Neuron (in vitro differentiated cells): ENCODE measurements at regions not wholly inside any gene's neighbourhood (a gene's known extent, or its start where the extent isn't known, plus 50 kb on each side); places are given as distances from the start of the nearest gene placed in this dataset.
"Not testable (repeated sequence)": the region's sequence is repeated elsewhere in the genome, so short reads cannot be mapped to it uniquely, and the experiment has no call there.

Experiments used
- H2AFZ ChIP-seq: one replicate; pipeline ENCODE4 v1.6.1; 2013; ENCODE audit warnings: low read depth, mild to moderate bottlenecking, inconsistent platforms, low read length, moderate library complexity
- H3K27me3 ChIP-seq: one replicate; pipeline ENCODE4 v1.6.1; 2013; ENCODE audit warnings: low read length; ENCODE audit not compliant: insufficient read depth
- H3K36me3 ChIP-seq: one replicate; pipeline ENCODE4 v1.6.1; 2013; ENCODE audit warnings: low read length; ENCODE audit not compliant: insufficient read depth
- H3K4me1 ChIP-seq: one replicate; pipeline ENCODE4 v1.6.1; 2013; ENCODE audit warnings: low read length; ENCODE audit not compliant: insufficient read depth
- H3K4me3 ChIP-seq: 2 replicates; pipeline ENCODE4 v1.5.1; 2013; ENCODE audit warnings: mild to moderate bottlenecking, low read length, moderate library complexity
- H3K9me3 ChIP-seq: one replicate; pipeline ENCODE4 v1.6.1; 2013; ENCODE audit warnings: low read length

- H2AFZ ChIP-seq: no peak overlapping the region
- H3K36me3 ChIP-seq: no peaks in the 10 kb centered on the region
- H3K4me3 ChIP-seq: no peak overlapping the region
- H3K4me1 ChIP-seq: no peaks in the 10 kb centered on the region
- H3K9me3 ChIP-seq: peaks cover 4% of the 10 kb centered on the region
- peaks cover 38% of the 10 kb centered on the region for H3K27me3 ChIP-seq
Observed at GRCh38 chr3:20395692-20396091, 209.7 kb upstream of the SGO1 start.

DNA sequence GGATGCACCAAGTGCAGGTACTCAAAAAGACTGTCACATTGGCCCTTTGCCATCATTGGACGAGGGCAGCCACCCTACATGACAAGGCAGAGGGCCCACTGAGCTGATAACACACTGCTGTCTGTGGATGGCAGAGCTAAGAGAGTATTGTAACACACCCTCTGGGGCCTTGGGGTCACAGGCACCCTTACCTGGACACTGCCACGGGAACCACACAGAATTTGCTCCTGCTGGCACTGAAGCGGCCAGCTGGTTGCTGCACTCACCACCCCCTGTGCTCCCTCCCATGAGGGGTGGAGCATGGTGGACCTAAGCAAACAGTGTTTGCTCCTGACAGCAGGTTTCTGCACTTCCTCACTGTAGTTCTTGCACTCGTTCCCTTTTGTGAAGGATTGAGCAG, 208.2 kb upstream of the SGO1 start:
- H3K9me3 ChIP-seq: peaks cover 4% of the 10 kb centered on the region
- H3K27me3 ChIP-seq: peaks cover 26% of the 10 kb centered on the region
- no peak overlapping the region for H3K4me3 ChIP-seq
- H3K4me1 ChIP-seq: no peaks in the 10 kb centered on the region
- no peaks in the 10 kb centered on the region for H3K36me3 ChIP-seq
- no peak overlapping the region for H2AFZ ChIP-seq

GRCh38 chr3:20391644-20392043, 205.6 kb upstream of the SGO1 start:
- peaks cover 4% of the 10 kb centered on the region for H3K9me3 ChIP-seq
- no peaks in the 10 kb centered on the region for H3K4me1 ChIP-seq
- H3K36me3 ChIP-seq: no peaks in the 10 kb centered on the region
- no peak overlapping the region for H2AFZ ChIP-seq
- H3K4me3 ChIP-seq: no peak overlapping the region
- H3K27me3 ChIP-seq: peaks cover 22% of the 10 kb centered on the region

DNA sequence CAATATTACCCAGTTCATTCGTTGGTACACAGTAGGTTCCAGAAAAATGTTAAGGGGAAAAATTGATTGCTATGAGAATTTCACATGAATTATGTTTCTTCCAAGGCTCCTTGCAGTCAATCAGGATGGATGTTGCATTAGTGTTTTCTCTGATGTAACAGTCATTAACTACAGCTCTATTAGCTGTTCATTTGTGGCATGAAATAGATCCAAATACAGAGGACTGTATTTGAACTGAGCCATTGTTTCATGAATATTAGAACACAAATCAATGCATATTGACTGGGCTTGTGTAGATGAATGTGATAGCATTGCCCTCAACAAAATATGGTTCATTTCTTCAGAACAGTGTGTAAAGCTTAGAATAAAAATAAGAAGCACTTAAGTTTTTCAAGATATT, 203.0 kb upstream of the SGO1 start:
- Histone ChIP-seq H3K36me3 (no peaks in the 10 kb centered on the region), H2AFZ (no peak overlapping the region), H3K27me3 (no peaks in the 10 kb centered on the region)

DNA sequence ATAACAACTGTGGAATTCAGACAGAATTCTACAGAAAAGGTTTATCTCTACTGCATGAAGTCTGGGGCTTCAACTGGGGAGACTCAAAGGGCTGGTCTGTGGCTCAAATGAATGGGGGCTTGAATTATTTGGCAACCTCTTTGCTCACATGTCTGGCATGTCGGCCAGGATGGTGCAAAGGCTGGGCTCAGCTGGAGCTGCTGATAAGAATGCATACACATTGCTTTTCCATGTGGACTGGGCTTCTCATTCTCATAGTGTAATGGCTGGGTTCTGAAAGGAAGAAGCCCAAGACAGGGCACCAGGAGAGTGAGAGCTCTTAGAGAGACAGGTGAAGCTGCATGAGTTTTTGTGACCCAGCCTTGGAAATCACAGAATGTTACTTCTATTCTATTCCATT, 194.3 kb upstream of the SGO1 start:
- H3K27me3 ChIP-seq: peaks cover 6% of the 10 kb centered on the region
- no peaks in the 10 kb centered on the region for H3K9me3 ChIP-seq
- H3K4me3 ChIP-seq: no peak overlapping the region

More for the DNA sequence above, 203.0 kb upstream of the SGO1 start:
- Histone ChIP-seq H3K4me1 (no peaks in the 10 kb centered on the region), H3K9me3 (no peaks in the 10 kb centered on the region), H3K4me3 (no peak overlapping the region)

GRCh38 chr3:20378315-20378714, 192.3 kb upstream of the SGO1 start:
- Histone ChIP-seq H3K9me3 (no peaks in the 10 kb centered on the region), H3K4me1 (no peaks in the 10 kb centered on the region), H3K36me3 (no peaks in the 10 kb centered on the region), H3K27me3 (peaks cover 6% of the 10 kb centered on the region), H2AFZ (no peak overlapping the region), H3K4me3 (no peak overlapping the region)

More for the DNA sequence above, 194.3 kb upstream of the SGO1 start:
- Histone ChIP-seq H3K4me1 (no peaks in the 10 kb centered on the region), H3K36me3 (no peaks in the 10 kb centered on the region), H2AFZ (no peak overlapping the region)

GRCh38 chr3:20376665-20377217, 190.7 kb upstream of the SGO1 start:
- Histone ChIP-seq H3K9me3 (no peaks in the 10 kb centered on the region), H3K4me1 (no peaks in the 10 kb centered on the region), H2AFZ (no peak overlapping the region), H3K27me3 (peaks cover 6% of the 10 kb centered on the region), H3K4me3 (no peak overlapping the region), H3K36me3 (no peaks in the 10 kb centered on the region)

GRCh38 chr3:20375302-20375701, 189.3 kb upstream of the SGO1 start:
- no peak overlapping the region for H3K4me3 ChIP-seq
- no peaks in the 10 kb centered on the region for H3K4me1 ChIP-seq
- H3K27me3 ChIP-seq: no peaks in the 10 kb centered on the region
- H3K9me3 ChIP-seq: no peaks in the 10 kb centered on the region
- H3K36me3 ChIP-seq: no peaks in the 10 kb centered on the region
- H2AFZ ChIP-seq: no peak overlapping the region

- H3K9me3 ChIP-seq, H3K4me3 ChIP-seq, H2AFZ ChIP-seq, H3K27me3 ChIP-seq, H3K4me1 ChIP-seq, H3K36me3 ChIP-seq: not testable (repeated sequence)
Observed at GRCh38 chr3:20370273-20371063, 184.5 kb upstream of the SGO1 start.

DNA sequence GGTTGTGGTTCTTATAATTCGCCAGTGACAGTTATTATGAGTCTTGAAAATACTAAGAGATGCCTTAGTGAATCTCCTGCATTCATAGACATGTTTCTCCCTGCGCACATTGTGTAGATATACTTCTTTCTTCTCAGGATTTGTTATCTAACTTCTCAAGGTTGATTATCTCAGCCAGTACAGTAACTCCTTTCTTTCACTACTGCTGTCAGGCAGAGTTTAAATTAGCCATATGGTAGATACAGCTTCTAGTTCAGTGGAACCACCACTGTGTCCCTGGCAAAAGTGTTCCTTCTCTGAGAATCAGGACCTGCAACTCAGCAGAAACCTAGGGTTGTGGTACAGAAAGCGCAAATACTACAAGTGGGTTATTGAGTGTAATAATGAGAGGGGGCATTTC, 175.0 kb upstream of the SGO1 start:
- Histone ChIP-seq H3K4me1 (no peaks in the 10 kb centered on the region), H3K4me3 (no peak overlapping the region), H3K36me3 (no peaks in the 10 kb centered on the region), H3K27me3 (peaks cover 7% of the 10 kb centered on the region), H2AFZ (no peak overlapping the region), H3K9me3 (no peaks in the 10 kb centered on the region)

GRCh38 chr3:20353286-20353685, 167.3 kb upstream of the SGO1 start:
- H3K4me3 ChIP-seq: no peak overlapping the region
- H3K4me1 ChIP-seq: no peaks in the 10 kb centered on the region
- no peak overlapping the region for H2AFZ ChIP-seq
- H3K36me3 ChIP-seq: no peaks in the 10 kb centered on the region
- H3K27me3 ChIP-seq: no peaks in the 10 kb centered on the region
- H3K9me3 ChIP-seq: no peaks in the 10 kb centered on the region

GRCh38 chr3:20352546-20353179, 166.7 kb upstream of the SGO1 start:
- Histone ChIP-seq H3K27me3 (no peaks in the 10 kb centered on the region), H2AFZ (no peak overlapping the region), H3K9me3 (no peaks in the 10 kb centered on the region), H3K4me1 (no peaks in the 10 kb centered on the region), H3K4me3 (no peak overlapping the region), H3K36me3 (no peaks in the 10 kb centered on the region)

GRCh38 chr3:20350449-20350848, 164.4 kb upstream of the SGO1 start:
- H3K9me3 ChIP-seq: no peaks in the 10 kb centered on the region
- H3K4me3 ChIP-seq: no peak overlapping the region
- H3K4me1 ChIP-seq: no peaks in the 10 kb centered on the region
- H2AFZ ChIP-seq: no peak overlapping the region
- H3K27me3 ChIP-seq: no peaks in the 10 kb centered on the region
- H3K36me3 ChIP-seq: no peaks in the 10 kb centered on the region
